SK-N-SH (cell line): ENCODE measurements at regions not wholly inside any gene's neighbourhood (a gene's known extent, or its start where the extent isn't known, plus 50 kb on each side); places are given as distances from the start of the nearest gene placed in this dataset.

Experiments used
- CHD2 ChIP-seq: fragments of 150-350 bp; IDR thresholded peaks from 2 replicates; pipeline ENCODE4 v1.6.1; 2018; ENCODE audit warnings: low read length; ENCODE audit not compliant: partially characterized antibody
- MAX ChIP-seq: IDR thresholded peaks from 2 replicates; pipeline ENCODE4 v1.4.0; 2012; ENCODE audit warnings: low read depth
- MXI1 ChIP-seq: IDR thresholded peaks from 2 replicates; pipeline ENCODE4 v1.6.1; 2012; ENCODE audit warnings: mild to moderate bottlenecking, low read depth, low read length, improper control_type of control experiment
- SIN3A ChIP-seq: IDR thresholded peaks from 2 replicates; pipeline ENCODE4 v1.6.1; 2012; ENCODE audit warnings: low read depth, mild to moderate bottlenecking, low read length, moderate library complexity, borderline replicate concordance
- SMC3 ChIP-seq: IDR thresholded peaks from 2 replicates; pipeline ENCODE4 v1.6.1; 2012; ENCODE audit warnings: low read depth, low read length, improper control_type of control experiment
- TAF1 ChIP-seq: IDR thresholded peaks from 2 replicates; pipeline ENCODE4 v1.6.1; 2012; ENCODE audit warnings: low read depth, mild to moderate bottlenecking, low read length, moderate library complexity, borderline replicate concordance
- TF ChIP-seq, protein P1 (sequence below): fragments of 200-600 bp; sonication (generic); IDR thresholded peaks from 2 replicates; pipeline ENCODE4 v1.6.1; 2017; ENCODE audit warnings: antibody characterized with exemption, mild to moderate bottlenecking, moderate library complexity

- TF ChIP-seq, protein P1, sequence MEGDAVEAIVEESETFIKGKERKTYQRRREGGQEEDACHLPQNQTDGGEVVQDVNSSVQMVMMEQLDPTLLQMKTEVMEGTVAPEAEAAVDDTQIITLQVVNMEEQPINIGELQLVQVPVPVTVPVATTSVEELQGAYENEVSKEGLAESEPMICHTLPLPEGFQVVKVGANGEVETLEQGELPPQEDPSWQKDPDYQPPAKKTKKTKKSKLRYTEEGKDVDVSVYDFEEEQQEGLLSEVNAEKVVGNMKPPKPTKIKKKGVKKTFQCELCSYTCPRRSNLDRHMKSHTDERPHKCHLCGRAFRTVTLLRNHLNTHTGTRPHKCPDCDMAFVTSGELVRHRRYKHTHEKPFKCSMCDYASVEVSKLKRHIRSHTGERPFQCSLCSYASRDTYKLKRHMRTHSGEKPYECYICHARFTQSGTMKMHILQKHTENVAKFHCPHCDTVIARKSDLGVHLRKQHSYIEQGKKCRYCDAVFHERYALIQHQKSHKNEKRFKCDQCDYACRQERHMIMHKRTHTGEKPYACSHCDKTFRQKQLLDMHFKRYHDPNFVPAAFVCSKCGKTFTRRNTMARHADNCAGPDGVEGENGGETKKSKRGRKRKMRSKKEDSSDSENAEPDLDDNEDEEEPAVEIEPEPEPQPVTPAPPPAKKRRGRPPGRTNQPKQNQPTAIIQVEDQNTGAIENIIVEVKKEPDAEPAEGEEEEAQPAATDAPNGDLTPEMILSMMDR: no peak
- TF ChIP-seq MXI1: no peak
- no peak for TF ChIP-seq SMC3
- TF ChIP-seq CHD2: no peak
- no peak for TF ChIP-seq SIN3A
- TF ChIP-seq TAF1: no peak
- TF ChIP-seq MAX: no peak
Measured at GRCh38 chr12:126358806-126359205, 1293.6 kb downstream of the AACS start.
